Kidney epithelial cell (primary cell): ENCODE measurements at regions not wholly inside any gene's neighbourhood (a gene's known extent, or its start where the extent isn't known, plus 50 kb on each side); places are given as distances from the start of the nearest gene placed in this dataset.

Experiments used
- DNase-seq: peaks from one replicate; pipeline ENCODE4 v3.0.0-alpha.2; 2010; ENCODE audit warnings: low read depth
- H3K27me3 ChIP-seq: 2 replicates; pipeline ENCODE4 v1.6.0; 2011; ENCODE audit warnings: low read length; ENCODE audit not compliant: control insufficient read depth, insufficient read depth
- H3K36me3 ChIP-seq: 2 replicates; pipeline ENCODE4 v1.5.1; 2011; ENCODE audit warnings: low read length; ENCODE audit not compliant: control insufficient read depth, insufficient read depth
- H3K4me3 ChIP-seq: 2 replicates; pipeline ENCODE4 v1.5.1; 2011; ENCODE audit warnings: low read depth, mild to moderate bottlenecking, control low read depth, low read length
- TF ChIP-seq, protein P1 (sequence below): IDR thresholded peaks from 2 replicates; pipeline ENCODE4 v1.5.1; 2011; ENCODE audit warnings: mild to moderate bottlenecking, moderate library complexity, low read length, control low read depth, inconsistent platforms; ENCODE audit not compliant: insufficient read depth, poor library complexity, severe bottlenecking

DNA sequence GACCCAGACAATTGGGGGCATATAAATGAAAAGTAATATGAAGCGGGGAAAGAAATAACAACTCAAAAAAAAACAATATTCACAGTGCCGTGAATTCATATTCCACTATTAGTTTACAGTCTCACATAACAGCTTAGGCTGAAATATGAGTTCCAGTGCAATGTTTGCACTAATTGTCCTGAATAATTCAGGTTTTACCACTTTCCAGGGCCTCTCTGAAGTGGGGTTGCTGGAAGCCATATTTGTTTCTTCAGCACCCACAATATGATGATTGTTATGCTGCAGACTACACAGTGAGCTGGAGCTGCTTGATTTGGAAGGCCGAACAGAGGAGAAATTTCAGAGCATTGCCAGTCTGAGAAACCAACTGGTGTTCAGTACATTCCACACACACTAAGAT lies 894.5 kb upstream of the ACVR2A start:
- no peak for DNase-seq
- H3K4me3 ChIP-seq = no peak overlapping the region

GRCh38 chr2:146949400-146949799 lies 895.4 kb upstream of the ACVR2A start:
- no peak overlapping the region for H3K4me3 ChIP-seq
- no peaks in the 10 kb centered on the region for H3K27me3 ChIP-seq
- H3K36me3 ChIP-seq = no peaks in the 10 kb centered on the region
- TF ChIP-seq, protein P1, sequence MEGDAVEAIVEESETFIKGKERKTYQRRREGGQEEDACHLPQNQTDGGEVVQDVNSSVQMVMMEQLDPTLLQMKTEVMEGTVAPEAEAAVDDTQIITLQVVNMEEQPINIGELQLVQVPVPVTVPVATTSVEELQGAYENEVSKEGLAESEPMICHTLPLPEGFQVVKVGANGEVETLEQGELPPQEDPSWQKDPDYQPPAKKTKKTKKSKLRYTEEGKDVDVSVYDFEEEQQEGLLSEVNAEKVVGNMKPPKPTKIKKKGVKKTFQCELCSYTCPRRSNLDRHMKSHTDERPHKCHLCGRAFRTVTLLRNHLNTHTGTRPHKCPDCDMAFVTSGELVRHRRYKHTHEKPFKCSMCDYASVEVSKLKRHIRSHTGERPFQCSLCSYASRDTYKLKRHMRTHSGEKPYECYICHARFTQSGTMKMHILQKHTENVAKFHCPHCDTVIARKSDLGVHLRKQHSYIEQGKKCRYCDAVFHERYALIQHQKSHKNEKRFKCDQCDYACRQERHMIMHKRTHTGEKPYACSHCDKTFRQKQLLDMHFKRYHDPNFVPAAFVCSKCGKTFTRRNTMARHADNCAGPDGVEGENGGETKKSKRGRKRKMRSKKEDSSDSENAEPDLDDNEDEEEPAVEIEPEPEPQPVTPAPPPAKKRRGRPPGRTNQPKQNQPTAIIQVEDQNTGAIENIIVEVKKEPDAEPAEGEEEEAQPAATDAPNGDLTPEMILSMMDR = no peak
- no peak for DNase-seq

More for the DNA sequence above, 894.5 kb upstream of the ACVR2A start:
- H3K36me3 ChIP-seq = no peaks in the 10 kb centered on the region
- no peaks in the 10 kb centered on the region for H3K27me3 ChIP-seq
- TF ChIP-seq, protein P1 = no peak

DNA sequence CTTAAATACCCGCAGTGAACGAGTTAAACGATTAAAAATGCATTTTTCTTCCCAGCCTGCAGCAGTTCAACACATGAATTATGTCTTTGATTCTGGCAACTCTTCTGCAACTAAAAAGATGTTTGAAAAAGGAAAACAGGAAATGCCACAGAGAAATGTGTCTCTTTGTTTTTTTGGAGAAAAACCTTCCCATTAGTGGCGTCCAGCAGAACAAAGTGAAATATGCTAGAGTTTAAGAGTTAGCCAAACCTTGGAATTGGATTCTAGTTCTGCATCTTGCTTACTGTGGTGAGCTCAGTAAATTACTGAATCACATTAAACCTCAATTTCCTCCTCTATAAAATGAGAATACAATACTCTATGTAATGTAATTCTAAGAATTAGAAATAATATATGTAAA lies 900.2 kb upstream of the ACVR2A start:
- TF ChIP-seq, protein P1 = no peak
- Histone ChIP-seq H3K36me3 (no peaks in the 10 kb centered on the region), H3K4me3 (no peak overlapping the region), H3K27me3 (no peaks in the 10 kb centered on the region)
- no peak for DNase-seq

GRCh38 chr2:146939991-146940685 lies 904.7 kb upstream of the ACVR2A start:
- H3K4me3 ChIP-seq = no peak overlapping the region
- DNase-seq = no peak
- TF ChIP-seq, protein P1 = no peak
- H3K36me3 ChIP-seq = no peaks in the 10 kb centered on the region
- no peaks in the 10 kb centered on the region for H3K27me3 ChIP-seq

DNA sequence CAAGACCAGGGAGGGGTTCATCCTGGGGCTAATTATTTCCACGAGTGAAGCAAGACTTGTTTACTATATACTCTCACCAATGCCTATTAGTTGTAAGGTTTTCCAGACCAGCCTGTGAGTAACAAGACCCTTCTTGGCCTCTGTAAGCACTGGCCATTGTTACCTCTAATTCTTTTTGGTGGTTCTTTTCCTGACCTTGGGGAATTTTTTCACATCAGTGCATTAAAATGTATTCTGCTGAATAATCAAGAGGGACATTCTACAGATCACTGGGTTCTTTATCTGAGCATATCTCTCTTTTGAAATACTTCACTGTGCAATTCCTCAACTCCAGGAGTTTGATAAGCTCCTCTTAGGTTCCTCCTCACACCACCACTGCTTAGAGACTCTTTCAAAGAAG lies 909.9 kb upstream of the ACVR2A start:
- H3K4me3 ChIP-seq = no peak overlapping the region
- H3K27me3 ChIP-seq = no peaks in the 10 kb centered on the region
- TF ChIP-seq, protein P1 = no peak
- no peaks in the 10 kb centered on the region for H3K36me3 ChIP-seq
- no peak for DNase-seq

DNA sequence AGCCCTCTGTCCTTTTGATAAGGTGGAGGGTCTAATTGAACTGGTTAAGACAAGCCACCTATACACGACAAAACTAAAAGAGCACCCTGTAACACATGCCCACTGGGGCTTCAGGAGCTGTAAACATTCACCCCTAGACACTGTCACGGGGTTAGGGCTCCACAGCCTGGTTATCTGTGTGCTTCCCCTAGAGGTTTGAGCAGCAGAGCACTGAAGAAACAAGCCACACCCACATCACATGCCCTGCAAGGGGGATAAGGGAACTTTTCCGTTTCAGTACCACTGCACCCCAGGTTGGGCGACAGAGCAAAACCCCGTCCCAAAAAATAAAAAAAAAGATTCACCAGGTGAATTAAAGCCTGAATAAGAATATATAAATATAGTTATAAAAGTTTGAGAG lies 913.7 kb upstream of the ACVR2A start:
- no peak overlapping the region for H3K4me3 ChIP-seq
- TF ChIP-seq, protein P1 = no peak
- DNase-seq = no peak
- H3K36me3 ChIP-seq = no peaks in the 10 kb centered on the region
- H3K27me3 ChIP-seq = no peaks in the 10 kb centered on the region
